Hepatic stellate cell (primary cell): ENCODE measurements at regions not wholly inside any gene's neighbourhood (a gene's known extent, or its start where the extent isn't known, plus 50 kb on each side); places are given as distances from the start of the nearest gene placed in this dataset.

Experiments used
- DNase-seq: peaks from one replicate; pipeline ENCODE4 v3.0.0; 2011; ENCODE audit warnings: low spot score

- DNase-seq = no peak
Measured at GRCh38 chr15:97645758-97646157, 314.7 kb upstream of the ARRDC4 start.

- DNase-seq = no peak
Measured at GRCh38 chr15:97648728-97649127, 311.8 kb upstream of the ARRDC4 start.

GRCh38 chr15:97652041-97652440 lies 308.5 kb upstream of the ARRDC4 start:
- no peak for DNase-seq

GRCh38 chr15:97652700-97653167 lies 307.8 kb upstream of the ARRDC4 start:
- no peak for DNase-seq

- no peak for DNase-seq
Measured at GRCh38 chr15:97653896-97654295, 306.6 kb upstream of the ARRDC4 start.

- DNase-seq = no peak
Measured at GRCh38 chr15:97654481-97655076, 305.9 kb upstream of the ARRDC4 start.

- no peak for DNase-seq
Measured at GRCh38 chr15:97661796-97662195, 298.7 kb upstream of the ARRDC4 start.

GRCh38 chr15:97672586-97672985 lies 287.9 kb upstream of the ARRDC4 start:
- DNase-seq = no peak

GRCh38 chr15:97678656-97679055 lies 281.8 kb upstream of the ARRDC4 start:
- DNase-seq = no peak

- DNase-seq = no peak
Measured at GRCh38 chr15:97679106-97679688, 281.3 kb upstream of the ARRDC4 start.

GRCh38 chr15:97680606-97681220 lies 279.8 kb upstream of the ARRDC4 start:
- no peak for DNase-seq

GRCh38 chr15:97683831-97684230 lies 276.7 kb upstream of the ARRDC4 start:
- no peak for DNase-seq

- no peak for DNase-seq
Measured at GRCh38 chr15:97684249-97684648, 276.3 kb upstream of the ARRDC4 start.

- DNase-seq = no peak
Measured at GRCh38 chr15:97686324-97686723, 274.2 kb upstream of the ARRDC4 start.

- no peak for DNase-seq
Measured at GRCh38 chr15:97687654-97688053, 272.8 kb upstream of the ARRDC4 start.

- DNase-seq = no peak
Measured at GRCh38 chr15:97688177-97688576, 272.3 kb upstream of the ARRDC4 start.

- no peak for DNase-seq
Measured at GRCh38 chr15:97688886-97689285, 271.6 kb upstream of the ARRDC4 start.

GRCh38 chr15:97691078-97691477 lies 269.4 kb upstream of the ARRDC4 start:
- DNase-seq = no peak

- no peak for DNase-seq
Measured at GRCh38 chr15:97691799-97692198, 268.7 kb upstream of the ARRDC4 start.

GRCh38 chr15:97692301-97693015 lies 268.0 kb upstream of the ARRDC4 start:
- DNase-seq = no peak

- DNase-seq = no peak
Measured at GRCh38 chr15:97694456-97694855, 266.0 kb upstream of the ARRDC4 start.

- DNase-seq = no peak
Measured at GRCh38 chr15:97703400-97703799, 257.1 kb upstream of the ARRDC4 start.

- DNase-seq = no peak
Measured at GRCh38 chr15:97706059-97706458, 254.4 kb upstream of the ARRDC4 start.
